ENCODE measurements at regions not wholly inside any gene's neighbourhood (a gene's known extent, or its start where the extent isn't known, plus 50 kb on each side); places are given as distances from the start of the nearest gene placed in this dataset.

DNA sequence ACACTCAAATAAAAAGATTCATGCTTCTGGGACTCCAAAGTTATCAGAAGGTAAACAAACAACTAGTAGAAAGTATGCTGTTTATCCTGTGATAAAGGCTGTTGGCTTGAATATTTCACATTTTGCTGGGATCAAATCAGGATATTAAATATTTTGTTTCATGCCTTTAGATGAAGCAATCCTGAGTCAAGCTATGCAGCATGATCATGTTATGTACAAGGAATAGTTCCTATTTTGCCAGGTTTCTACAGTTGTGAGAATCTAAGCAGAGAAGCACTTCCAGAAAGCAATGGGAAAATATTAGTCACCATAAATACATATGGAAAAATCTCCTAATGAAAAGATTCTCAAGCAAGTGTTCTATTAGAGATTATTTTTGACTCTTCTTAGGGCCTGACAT is 262.8 kb upstream of the PCDH15 start:
- TF ChIP-seq, protein P1, sequence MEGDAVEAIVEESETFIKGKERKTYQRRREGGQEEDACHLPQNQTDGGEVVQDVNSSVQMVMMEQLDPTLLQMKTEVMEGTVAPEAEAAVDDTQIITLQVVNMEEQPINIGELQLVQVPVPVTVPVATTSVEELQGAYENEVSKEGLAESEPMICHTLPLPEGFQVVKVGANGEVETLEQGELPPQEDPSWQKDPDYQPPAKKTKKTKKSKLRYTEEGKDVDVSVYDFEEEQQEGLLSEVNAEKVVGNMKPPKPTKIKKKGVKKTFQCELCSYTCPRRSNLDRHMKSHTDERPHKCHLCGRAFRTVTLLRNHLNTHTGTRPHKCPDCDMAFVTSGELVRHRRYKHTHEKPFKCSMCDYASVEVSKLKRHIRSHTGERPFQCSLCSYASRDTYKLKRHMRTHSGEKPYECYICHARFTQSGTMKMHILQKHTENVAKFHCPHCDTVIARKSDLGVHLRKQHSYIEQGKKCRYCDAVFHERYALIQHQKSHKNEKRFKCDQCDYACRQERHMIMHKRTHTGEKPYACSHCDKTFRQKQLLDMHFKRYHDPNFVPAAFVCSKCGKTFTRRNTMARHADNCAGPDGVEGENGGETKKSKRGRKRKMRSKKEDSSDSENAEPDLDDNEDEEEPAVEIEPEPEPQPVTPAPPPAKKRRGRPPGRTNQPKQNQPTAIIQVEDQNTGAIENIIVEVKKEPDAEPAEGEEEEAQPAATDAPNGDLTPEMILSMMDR (IDR thresholded peaks at IDR 0.05; ENCODE audit: unreplicated experiment): no peak
- no peak for DNase-seq (ENCODE audit: low spot score, unreplicated experiment)
- Mint-ChIP-seq H3K27me3 (no peaks in the 10 kb centered on the region), H3K9me3 (ENCODE audit: low read depth) (peaks cover 9% of the 10 kb centered on the region), H3K4me3 (ENCODE audit: low read depth) (no peak overlapping the region), H3K27ac (no peak overlapping the region), H3K36me3 (ENCODE audit: insufficient read depth) (no peaks in the 10 kb centered on the region), H3K4me1 (ENCODE audit: low read depth) (no peaks in the 10 kb centered on the region)

DNA sequence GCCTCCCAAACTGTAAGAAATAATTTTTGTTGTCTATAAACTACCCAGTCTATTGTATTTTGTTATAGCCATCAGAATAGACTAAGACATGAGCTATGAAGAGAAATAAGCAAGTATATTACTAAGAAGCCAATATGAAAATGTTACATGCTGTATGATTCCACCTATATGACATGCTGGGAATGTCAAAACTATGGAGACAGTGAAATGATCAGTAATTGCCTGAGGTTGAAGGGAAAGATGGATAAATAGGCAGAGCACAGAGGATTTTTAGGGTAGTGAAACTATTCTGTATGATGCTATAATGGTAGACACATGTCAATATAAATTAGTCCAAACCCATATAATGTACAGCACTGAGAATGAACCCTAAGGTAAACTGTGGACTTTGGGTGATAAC is 261.3 kb upstream of the PCDH15 start:
- no peak for DNase-seq (ENCODE audit: low spot score, unreplicated experiment)
- Mint-ChIP-seq H3K36me3 (ENCODE audit: insufficient read depth) (no peaks in the 10 kb centered on the region), H3K27ac (no peak overlapping the region), H3K4me1 (ENCODE audit: low read depth) (no peaks in the 10 kb centered on the region), H3K9me3 (ENCODE audit: low read depth) (peaks cover 5% of the 10 kb centered on the region), H3K27me3 (no peaks in the 10 kb centered on the region), H3K4me3 (ENCODE audit: low read depth) (no peak overlapping the region)
- TF ChIP-seq, protein P1 (IDR thresholded peaks at IDR 0.05; ENCODE audit: unreplicated experiment): no peak

DNA sequence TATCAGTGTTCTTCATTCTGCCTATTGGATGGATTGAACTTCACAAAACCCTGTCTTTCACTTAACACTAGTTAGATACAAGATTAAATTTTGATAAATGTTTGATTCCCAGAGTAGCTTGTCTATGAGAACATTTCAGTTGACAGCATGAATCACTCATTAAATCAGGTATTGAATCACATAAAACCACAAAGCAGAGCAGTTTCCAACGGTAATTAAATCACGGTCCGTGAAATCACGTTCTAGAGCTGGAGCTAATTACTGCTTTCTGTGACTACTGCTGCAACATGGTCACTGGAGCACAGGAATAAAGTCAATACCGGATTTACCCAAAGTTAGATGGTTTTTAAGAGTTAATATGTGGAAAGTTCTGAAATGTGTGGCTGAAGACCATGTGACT is 257.8 kb upstream of the PCDH15 start:
- H3K27me3 Mint-ChIP-seq: no peaks in the 10 kb centered on the region
- no peak overlapping the region for H3K4me3 Mint-ChIP-seq (ENCODE audit: low read depth)
- DNase-seq (ENCODE audit: low spot score, unreplicated experiment): no peak
- no peaks in the 10 kb centered on the region for H3K4me1 Mint-ChIP-seq (ENCODE audit: low read depth)
- H3K9me3 Mint-ChIP-seq (ENCODE audit: low read depth): no peaks in the 10 kb centered on the region
- TF ChIP-seq, protein P1 (IDR thresholded peaks at IDR 0.05; ENCODE audit: unreplicated experiment): no peak
- no peak overlapping the region for H3K27ac Mint-ChIP-seq
- no peaks in the 10 kb centered on the region for H3K36me3 Mint-ChIP-seq (ENCODE audit: insufficient read depth)

DNA sequence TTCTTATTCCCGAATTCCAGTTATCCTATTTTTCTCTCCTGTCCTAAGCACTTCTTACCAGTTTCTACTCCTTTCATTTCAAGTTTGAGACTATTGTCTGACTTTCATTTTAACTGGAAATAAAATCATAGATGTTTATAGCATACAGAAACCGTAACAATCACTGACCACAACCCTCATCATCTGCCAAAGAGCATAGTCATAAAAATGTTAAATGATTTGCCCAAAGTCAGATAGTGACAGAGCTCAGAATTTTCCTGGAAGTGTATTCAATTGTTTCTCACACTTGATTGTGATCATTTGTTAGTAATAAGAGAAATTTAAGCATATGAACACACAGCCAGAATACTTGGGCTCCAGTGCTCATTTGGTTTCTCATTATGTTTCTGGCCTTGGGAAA is 250.5 kb upstream of the PCDH15 start:
- H3K4me1 Mint-ChIP-seq (ENCODE audit: low read depth): peaks cover 16% of the 10 kb centered on the region
- H3K27me3 Mint-ChIP-seq: no peaks in the 10 kb centered on the region
- H3K36me3 Mint-ChIP-seq (ENCODE audit: insufficient read depth): no peaks in the 10 kb centered on the region
- TF ChIP-seq, protein P1 (IDR thresholded peaks at IDR 0.05; ENCODE audit: unreplicated experiment): no peak
- DNase-seq (ENCODE audit: low spot score, unreplicated experiment): no peak
- H3K9me3 Mint-ChIP-seq (ENCODE audit: low read depth): no peaks in the 10 kb centered on the region
- H3K4me3 Mint-ChIP-seq (ENCODE audit: low read depth): no peak overlapping the region
- H3K27ac Mint-ChIP-seq: no peak overlapping the region

DNA sequence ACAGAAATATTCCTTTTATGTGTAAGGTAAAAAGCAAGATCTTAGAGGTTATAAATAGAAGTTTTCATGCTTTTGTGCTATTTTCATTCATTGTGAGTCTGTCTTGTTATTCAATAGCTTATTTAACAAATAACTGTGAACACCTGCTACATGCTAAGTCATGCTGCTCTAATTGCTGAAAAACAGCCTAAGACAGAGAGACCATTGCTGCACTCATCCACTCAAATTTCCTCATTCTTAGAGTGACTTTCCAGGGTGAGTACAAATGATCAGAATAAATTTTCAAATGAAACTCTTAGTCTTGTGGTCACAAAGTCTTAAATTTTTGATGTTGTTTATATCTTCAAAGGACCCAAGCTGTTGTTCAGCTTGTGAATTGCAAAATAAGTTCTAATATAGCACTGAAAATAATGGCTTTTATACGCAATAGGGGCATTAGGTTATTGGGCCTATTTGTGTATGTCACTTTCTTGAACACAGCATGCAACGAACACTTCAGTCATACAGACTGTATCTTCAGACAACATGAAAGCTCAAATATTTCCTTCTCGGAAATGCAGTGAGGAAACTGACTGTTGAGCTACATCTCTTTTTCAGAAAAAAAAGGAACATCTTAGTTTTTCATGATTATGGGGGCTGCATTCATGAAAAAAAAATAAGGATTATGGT is 247.9 kb upstream of the PCDH15 start:
- peaks cover 16% of the 10 kb centered on the region for H3K4me1 Mint-ChIP-seq (ENCODE audit: low read depth)
- no peak overlapping the region for H3K4me3 Mint-ChIP-seq (ENCODE audit: low read depth)
- TF ChIP-seq, protein P1 (IDR thresholded peaks at IDR 0.05; ENCODE audit: unreplicated experiment): no peak
- H3K36me3 Mint-ChIP-seq (ENCODE audit: insufficient read depth): no peaks in the 10 kb centered on the region
- no peaks in the 10 kb centered on the region for H3K9me3 Mint-ChIP-seq (ENCODE audit: low read depth)
- H3K27ac Mint-ChIP-seq: no peak overlapping the region
- DNase-seq (ENCODE audit: low spot score, unreplicated experiment): no peak
- no peaks in the 10 kb centered on the region for H3K27me3 Mint-ChIP-seq
